Activated CD8-positive, alpha-beta memory T cell treated with anti-CD3 and anti-CD28 coated beads, Interleukin-2, amount 50 U/mL, for 48 hours (primary cell): ENCODE measurements at regions not wholly inside any gene's neighbourhood (a gene's known extent, or its start where the extent isn't known, plus 50 kb on each side); places are given as distances from the start of the nearest gene placed in this dataset.
"Not testable (repeated sequence)": the region's sequence is repeated elsewhere in the genome, so short reads cannot be mapped to it uniquely, and the experiment has no call there.

Source experiments
- DNase-seq: peaks from one replicate; pipeline ENCODE4 v3.0.0-alpha.2; 2020

DNA sequence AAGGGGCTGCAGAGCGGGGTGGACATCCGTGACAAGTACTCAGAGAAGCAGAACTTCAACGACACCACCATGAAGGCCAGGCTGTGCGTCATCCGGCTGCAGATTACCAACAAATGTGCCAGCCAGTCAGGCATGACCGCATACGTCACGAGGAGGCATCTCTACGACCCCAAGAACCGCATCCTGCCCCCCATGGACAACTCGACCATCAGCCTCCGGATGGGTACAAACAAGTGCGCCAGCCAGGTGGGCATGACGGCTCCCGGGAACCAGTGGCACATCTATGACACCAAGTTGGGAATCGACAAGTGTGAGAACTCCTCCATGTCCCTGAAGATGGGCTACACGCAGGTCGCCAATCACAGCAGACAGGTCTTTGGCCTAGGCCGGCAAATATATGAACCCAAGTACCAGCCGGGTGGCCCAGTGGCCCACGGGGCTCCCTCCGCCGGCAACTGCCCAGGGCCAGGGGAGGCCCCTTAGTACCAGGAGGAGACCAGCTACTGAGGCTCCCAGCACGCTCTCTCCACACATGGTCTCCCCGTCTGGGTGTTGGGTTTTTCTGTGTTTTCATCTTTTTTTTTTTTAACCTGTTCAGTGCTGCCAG is 133.4 kb upstream of the TEKT4 start:
- DNase-seq, result not testable (repeated sequence)

GRCh38 chr2:94753466-94753998 is 117.7 kb upstream of the TEKT4 start:
- no peak for DNase-seq

DNA sequence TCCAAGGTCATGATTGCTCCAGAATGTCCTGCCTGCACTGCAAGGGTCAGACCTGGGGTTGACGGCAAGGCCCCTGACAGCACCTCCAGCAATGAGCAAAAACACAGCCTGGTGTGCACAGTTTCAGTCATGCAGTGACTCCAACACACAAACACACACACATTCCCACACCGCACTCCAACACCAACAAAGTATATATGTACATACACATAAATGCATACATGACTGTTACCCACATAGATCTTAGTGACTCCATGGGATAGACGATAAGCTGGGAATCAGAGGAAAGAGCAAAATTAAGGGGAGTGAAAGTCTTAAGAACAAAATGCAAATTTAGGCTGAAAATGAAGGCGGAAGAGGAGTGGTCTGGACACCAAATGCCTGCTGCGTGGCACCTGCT is 112.7 kb upstream of the TEKT4 start:
- no peak for DNase-seq

- peak; percentile 54 for DNase-seq
These were observed 112.0 kb upstream of the TEKT4 start for GRCh38 chr2:94759211-94759610.

- DNase-seq, result no peak
These were observed 108.6 kb upstream of the TEKT4 start for GRCh38 chr2:94762600-94762999.

DNA sequence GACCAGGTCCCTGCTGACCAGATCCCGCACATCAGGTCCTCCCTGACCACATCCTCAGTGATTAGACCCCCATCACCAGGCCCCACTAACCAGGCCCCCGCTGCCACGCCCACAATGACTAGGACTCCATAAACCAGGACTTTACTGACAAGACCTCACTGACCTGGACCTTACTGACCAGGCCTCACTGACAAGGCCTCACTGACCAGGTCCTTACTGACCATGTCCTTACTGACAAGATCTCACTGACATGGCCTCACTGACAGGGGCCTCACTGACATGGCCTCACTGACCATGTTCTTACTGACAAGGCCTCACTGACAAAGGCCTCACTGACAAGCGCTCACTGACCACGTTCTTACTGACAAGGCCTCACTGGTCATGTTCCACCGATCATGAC is 107.9 kb upstream of the TEKT4 start:
- DNase-seq, result no peak

DNA sequence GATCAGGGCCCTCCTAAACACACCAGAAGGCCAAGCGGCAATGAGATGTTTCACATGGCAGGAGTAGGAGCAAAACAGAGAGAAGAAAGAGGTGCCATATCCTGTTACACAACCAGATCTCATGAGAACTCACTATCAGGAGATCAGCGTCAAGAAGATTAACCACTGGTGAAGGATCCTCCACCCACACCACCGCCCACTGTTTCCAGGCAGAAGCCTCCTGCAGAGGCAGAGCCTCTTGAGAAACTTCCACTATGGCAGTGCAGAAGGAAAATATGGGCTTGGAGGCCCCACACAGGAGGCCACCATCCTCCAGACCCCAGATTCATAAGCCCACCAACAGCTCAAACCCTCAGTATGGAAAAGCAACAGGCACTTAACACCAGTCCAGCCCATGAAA is 106.9 kb upstream of the TEKT4 start:
- DNase-seq, result not testable (repeated sequence)

DNA sequence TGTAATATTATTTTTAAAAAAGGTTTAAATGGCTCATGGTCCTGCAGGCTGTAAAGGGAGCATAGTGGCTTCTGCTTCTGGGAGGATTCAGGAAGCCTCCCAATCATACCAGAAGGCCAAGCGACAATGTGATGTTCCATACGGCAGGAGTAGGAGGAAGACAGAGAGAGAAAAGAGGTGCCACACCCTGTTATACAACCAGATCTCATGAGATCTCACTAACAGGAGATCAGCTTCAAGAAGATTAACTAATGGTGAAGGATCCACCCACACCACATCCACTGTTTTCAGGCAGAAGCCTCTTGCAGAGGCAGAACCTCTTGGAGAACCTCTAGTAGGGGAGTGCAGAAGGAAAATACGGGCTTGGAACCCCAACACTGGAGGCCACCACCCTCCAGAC is 103.9 kb upstream of the TEKT4 start:
- no peak for DNase-seq

- no peak for DNase-seq
These were observed 101.5 kb upstream of the TEKT4 start for GRCh38 chr2:94769733-94770132.

GRCh38 chr2:94774851-94775250 is 96.4 kb upstream of the TEKT4 start:
- DNase-seq, result no peak

GRCh38 chr2:94776036-94776435 is 95.2 kb upstream of the TEKT4 start:
- DNase-seq, result no peak

- DNase-seq, result not testable (repeated sequence)
These were observed 86.1 kb upstream of the TEKT4 start for GRCh38 chr2:94785105-94785504.

DNA sequence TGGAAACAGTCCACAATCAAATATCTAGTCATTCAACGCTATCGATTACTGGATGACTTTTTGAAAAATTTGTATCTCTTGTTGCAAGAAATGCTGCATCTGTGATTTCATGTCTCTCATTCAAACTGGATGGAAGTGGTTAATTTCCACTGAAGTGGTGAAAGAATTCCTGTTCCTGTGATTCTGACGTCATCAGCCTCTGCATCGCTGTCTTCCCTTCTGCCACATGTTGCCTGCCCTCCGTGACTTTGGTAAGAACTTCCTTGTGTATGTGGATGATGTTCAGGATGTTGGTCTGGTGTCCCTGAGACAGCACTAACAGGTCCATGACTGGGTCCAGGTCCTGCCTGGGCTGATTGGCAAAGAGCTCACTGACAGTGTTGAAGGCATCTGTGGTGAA is 84.8 kb upstream of the TEKT4 start:
- DNase-seq, result not testable (repeated sequence)

GRCh38 chr2:94790169-94790568 is 81.1 kb upstream of the TEKT4 start:
- DNase-seq, result not testable (repeated sequence)

DNA sequence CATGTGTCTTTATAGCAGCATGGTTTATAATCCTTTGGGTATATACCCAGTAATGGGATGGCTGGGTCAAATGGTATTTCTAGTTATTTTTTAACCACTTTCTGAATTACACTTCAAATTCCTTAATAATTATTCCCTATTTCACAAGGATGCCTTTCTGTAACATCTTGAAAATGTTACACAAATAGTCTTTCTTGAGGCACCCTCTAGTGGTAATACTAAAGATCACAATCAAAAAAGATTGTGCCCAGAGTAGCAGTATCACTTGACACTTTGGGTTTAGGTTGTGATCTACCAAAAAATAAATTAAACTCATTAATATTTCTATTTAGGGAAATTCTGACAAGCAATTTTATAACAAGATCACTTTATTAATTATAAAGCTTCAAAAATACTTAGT is 74.0 kb upstream of the TEKT4 start:
- DNase-seq, result not testable (repeated sequence)
